Stomach (tissue), 4 donors: ENCODE measurements at regions not wholly inside any gene's neighbourhood (a gene's known extent, or its start where the extent isn't known, plus 50 kb on each side); places are given as distances from the start of the nearest gene placed in this dataset.

ENCODE experiments used
- POLR2A ChIP-seq, 4 donors: fragments of 450-650 bp; IDR thresholded peaks; one replicate each; pipeline ENCODE4 v1.6.1; 2016; ENCODE audit warnings: antibody characterized with exemption in 4 of 4, control low read depth in 2 of 4, mild to moderate bottlenecking in 1 of 4, moderate library complexity in 1 of 4
- POLR2AphosphoS5 ChIP-seq, 3 donors: sonication (generic); formaldehyde crosslinking; IDR thresholded peaks; one replicate each; pipeline ENCODE4 v1.6.1; 2016; ENCODE audit warnings: antibody characterized with exemption in 3 of 3

- TF ChIP-seq POLR2A (IDR thresholded peaks at IDR 0.05) (no peak), POLR2AphosphoS5 (IDR thresholded peaks at IDR 0.05) (no peak)
These were observed 68.2 kb downstream of the CH25H start for GRCh38 chr10:89138755-89139490.
